Osteoblast (primary cell): ENCODE measurements at regions not wholly inside any gene's neighbourhood (a gene's known extent, or its start where the extent isn't known, plus 50 kb on each side); places are given as distances from the start of the nearest gene placed in this dataset.

Source experiments
- DNase-seq: peaks from one replicate; pipeline ENCODE4 v3.0.0; 2011; ENCODE audit warnings: low spot score, mixed read lengths; ENCODE audit not compliant: insufficient read length; ENCODE audit errors: missing footprints
- H2AFZ ChIP-seq: 2 replicates; pipeline ENCODE4 v1.6.0; 2011; ENCODE audit warnings: mild to moderate bottlenecking, low read length
- H3K27ac ChIP-seq: 2 replicates; pipeline ENCODE4 v1.5.1; 2011; ENCODE audit warnings: mild to moderate bottlenecking, low read depth, low read length, moderate library complexity
- H3K27me3 ChIP-seq: 2 replicates; pipeline ENCODE4 v1.6.0; 2012; ENCODE audit warnings: mild to moderate bottlenecking, control low read depth, inconsistent platforms, low read length, moderate library complexity; ENCODE audit not compliant: insufficient read depth
- H3K36me3 ChIP-seq: 2 replicates; pipeline ENCODE4 v1.5.1; 2011; ENCODE audit warnings: mild to moderate bottlenecking, low read length, control low read depth, moderate library complexity; ENCODE audit not compliant: insufficient read depth
- H3K4me1 ChIP-seq: 2 replicates; pipeline ENCODE4 v1.5.1; 2011; ENCODE audit warnings: mild to moderate bottlenecking, low read length, control low read depth, moderate library complexity; ENCODE audit not compliant: insufficient read depth
- H3K4me2 ChIP-seq: 2 replicates; pipeline ENCODE4 v1.6.0; 2011; ENCODE audit warnings: mild to moderate bottlenecking, low read length; ENCODE audit not compliant: insufficient read depth
- H3K4me3 ChIP-seq: fragments of 200-600 bp; sonication (generic); 3 replicates; pipeline ENCODE4 v1.5.1; 2012; ENCODE audit warnings: mild to moderate bottlenecking, low read length, inconsistent platforms; ENCODE audit not compliant: insufficient read depth
- H3K79me2 ChIP-seq: 2 replicates; pipeline ENCODE4 v1.6.0; 2012; ENCODE audit warnings: mild to moderate bottlenecking, low read length, control low read depth, inconsistent platforms; ENCODE audit not compliant: insufficient read depth
- H3K9me3 ChIP-seq: 2 replicates; pipeline ENCODE4 v1.5.1; 2011; ENCODE audit warnings: low read depth, low read length, control low read depth
- H4K20me1 ChIP-seq: 2 replicates; pipeline ENCODE4 v1.6.0; 2012; ENCODE audit warnings: mild to moderate bottlenecking, low read length, control low read depth; ENCODE audit not compliant: insufficient read depth
- CTCF ChIP-seq: IDR thresholded peaks from 2 replicates; pipeline ENCODE4 v1.5.1; 2011; ENCODE audit warnings: mild to moderate bottlenecking, low read depth, low read length, moderate library complexity; ENCODE audit errors: extremely low read depth

- Histone ChIP-seq H4K20me1 (no peaks in the 10 kb centered on the region), H3K4me2 (no peak overlapping the region), H3K36me3 (no peaks in the 10 kb centered on the region), H3K79me2 (no peaks in the 10 kb centered on the region), H3K4me1 (no peaks in the 10 kb centered on the region), H3K9me3 (no peaks in the 10 kb centered on the region), H3K27me3 (no peaks in the 10 kb centered on the region), H3K27ac (no peak overlapping the region), H3K4me3 (no peak overlapping the region), H2AFZ (no peak overlapping the region)
- no peak for TF ChIP-seq CTCF
- peak; percentile 57 for DNase-seq
Measured at GRCh38 chr22:48353116-48353947, 1474.3 kb downstream of the BRD1 start.

- TF ChIP-seq CTCF, result no peak
Measured at GRCh38 chr22:48352086-48352911, 1475.4 kb downstream of the BRD1 start.

GRCh38 chr22:48351376-48352085, 1476.1 kb downstream of the BRD1 start:
- H3K27me3 ChIP-seq, result no peaks in the 10 kb centered on the region
- no peaks in the 10 kb centered on the region for H4K20me1 ChIP-seq
- H3K4me1 ChIP-seq, result no peaks in the 10 kb centered on the region
- no peaks in the 10 kb centered on the region for H3K36me3 ChIP-seq
- no peak overlapping the region for H3K4me3 ChIP-seq
- H3K9me3 ChIP-seq, result no peaks in the 10 kb centered on the region
- no peak overlapping the region for H3K4me2 ChIP-seq
- H3K79me2 ChIP-seq, result no peaks in the 10 kb centered on the region
- no peak for TF ChIP-seq CTCF
- no peak overlapping the region for H2AFZ ChIP-seq
- no peak overlapping the region for H3K27ac ChIP-seq
- peak; percentile 57 for DNase-seq

More at GRCh38 chr22:48352086-48352911, 1475.4 kb downstream of the BRD1 start:
- H3K4me2 ChIP-seq, result no peak overlapping the region
- no peaks in the 10 kb centered on the region for H4K20me1 ChIP-seq
- no peak overlapping the region for H3K4me3 ChIP-seq
- H2AFZ ChIP-seq, result no peak overlapping the region
- H3K27me3 ChIP-seq, result no peaks in the 10 kb centered on the region
- peak; percentile 49 for DNase-seq
- H3K9me3 ChIP-seq, result no peaks in the 10 kb centered on the region
- no peak overlapping the region for H3K27ac ChIP-seq
- no peaks in the 10 kb centered on the region for H3K4me1 ChIP-seq
- H3K36me3 ChIP-seq, result no peaks in the 10 kb centered on the region
- H3K79me2 ChIP-seq, result no peaks in the 10 kb centered on the region
